Endothelial cell of umbilical vein (primary cell): ENCODE measurements at regions not wholly inside any gene's neighbourhood (a gene's known extent, or its start where the extent isn't known, plus 50 kb on each side); places are given as distances from the start of the nearest gene placed in this dataset.

Experiments
- BruUV-seq: library from RNA; stranded (reverse); fragments of 400-500 nt; replicated peaks from 2 replicates; lab custom pipeline; 2021; lab: Mats Ljungman, UMichigan
- CTCF ChIA-PET: fragments of 300-600, 350-600 bp; sonication (Branson Sonifier 250); formaldehyde crosslinking; loops from one replicate; lab custom pipeline; 2021; ENCODE audit warnings: antibody characterized with exemption, inconsistent platforms; lab: Charles Lee
- POLR2A ChIA-PET: fragments of 300-600, 350-600 bp; sonication (Branson Sonifier 250); formaldehyde crosslinking; loops from one replicate; lab custom pipeline; 2021; ENCODE audit warnings: antibody characterized with exemption, inconsistent platforms; lab: Charles Lee
- DNase-seq: peaks from one replicate; pipeline ENCODE4 v3.0.0-alpha.2; 2011; ENCODE audit warnings: low read depth, low spot score
- FAIRE-seq: peaks from 2 replicates; lab custom pipeline; 2011; peaks lifted over from hg19 to GRCh38; lab: Jason Lieb, UNC
- H2AFZ ChIP-seq: 2 replicates; pipeline ENCODE4 v1.6.0; 2012; ENCODE audit warnings: low read depth, low read length, control low read depth, inconsistent platforms
- H3K27ac ChIP-seq: 2 replicates; pipeline ENCODE4 v1.5.1; 2011; ENCODE audit warnings: low read depth, mild to moderate bottlenecking, control low read depth, low read length, moderate library complexity; ENCODE audit not compliant: insufficient read depth
- H3K27me3 ChIP-seq, 2 experiments: 2 replicates each; pipeline versions ENCODE4 v1.6.0 to v1.6.1; 2011; ENCODE audit warnings: low read length in 2 of 2, mixed read lengths in 1 of 2; ENCODE audit not compliant: control insufficient read depth in 2 of 2, insufficient read depth in 2 of 2
- H3K36me3 ChIP-seq, 2 experiments: 2 replicates in 1 of 2; 3 replicates in 1 of 2; pipeline ENCODE4 v1.5.1; 2011; ENCODE audit warnings: low read length in 2 of 2, mild to moderate bottlenecking in 1 of 2, moderate library complexity in 1 of 2; ENCODE audit not compliant: control insufficient read depth in 2 of 2, insufficient read depth in 2 of 2; ENCODE audit errors: extremely low read depth in 1 of 2
- H3K4me1 ChIP-seq: 3 replicates; pipeline ENCODE4 v1.5.1; 2011; ENCODE audit warnings: mild to moderate bottlenecking, low read length; ENCODE audit not compliant: control insufficient read depth, insufficient read depth; ENCODE audit errors: extremely low read depth
- H3K4me2 ChIP-seq: 2 replicates; pipeline ENCODE4 v1.6.1; 2011; ENCODE audit warnings: low read length, control low read depth, mixed read lengths; ENCODE audit not compliant: insufficient read depth
- H3K4me3 ChIP-seq, 3 experiments: fragments of 200-600 bp in 1 of 3; sonication (generic), shearing (Covaris generic) in 1 of 3; replicated peaks in 1 of 3; 2 replicates each; pipeline ENCODE4 v1.5.1; 2011 to 2016; ENCODE audit warnings: control low read depth in 3 of 3, low read length in 3 of 3, mild to moderate bottlenecking in 2 of 3, inconsistent platforms in 1 of 3, low read depth in 1 of 3, moderate library complexity in 1 of 3; ENCODE audit not compliant: insufficient read depth in 1 of 3
- H3K79me2 ChIP-seq: 2 replicates; pipeline ENCODE4 v1.6.0; 2012; ENCODE audit warnings: low read length, inconsistent platforms; ENCODE audit not compliant: control insufficient read depth, insufficient read depth
- H3K9ac ChIP-seq: replicated peaks from 2 replicates; pipeline ENCODE3; 2011; ENCODE audit warnings: low read length, control low read depth; ENCODE audit not compliant: insufficient read depth; ENCODE audit errors: extremely low read depth
- H3K9me1 ChIP-seq: replicated peaks from 3 replicates; pipeline ENCODE4 v1.6.0; 2011; ENCODE audit warnings: mild to moderate bottlenecking, low read length; ENCODE audit not compliant: control insufficient read depth, insufficient read depth; ENCODE audit errors: extremely low read depth
- H3K9me3 ChIP-seq: replicated peaks from 2 replicates; pipeline ENCODE4 v1.5.1; 2012; ENCODE audit warnings: low read length, inconsistent platforms; ENCODE audit not compliant: control insufficient read depth, insufficient read depth
- H4K20me1 ChIP-seq: replicated peaks from 2 replicates; pipeline ENCODE3; 2011; ENCODE audit warnings: mild to moderate bottlenecking, low read length; ENCODE audit not compliant: control insufficient read depth, insufficient read depth; ENCODE audit errors: extremely low read depth
- CTCF ChIP-seq, 2 donors: IDR thresholded peaks; 1 replicate in 1 of 2; 2 replicates in 1 of 2; pipeline ENCODE4 v1.5.1; 2011; ENCODE audit warnings: low read length in 2 of 2, mild to moderate bottlenecking in 2 of 2, moderate library complexity in 2 of 2, control low read depth in 1 of 2, inconsistent platforms in 1 of 2, low read depth in 1 of 2; ENCODE audit not compliant: insufficient read depth in 1 of 2; ENCODE audit errors: extremely low read depth in 1 of 2
- EZH2 ChIP-seq: IDR thresholded peaks from 2 replicates; pipeline ENCODE4 v1.6.1; 2012; ENCODE audit warnings: borderline replicate concordance, low read depth, mild to moderate bottlenecking, moderate library complexity, low read length, inconsistent platforms; ENCODE audit not compliant: severe bottlenecking
- FOS ChIP-seq: IDR thresholded peaks from 2 replicates; pipeline ENCODE4 v1.6.1; 2011; ENCODE audit warnings: mild to moderate bottlenecking, low read length, moderate library complexity, borderline replicate concordance; ENCODE audit not compliant: insufficient read depth
- GATA2 ChIP-seq: IDR thresholded peaks from 2 replicates; pipeline ENCODE4 v1.7.0; 2011; ENCODE audit warnings: low read depth, mild to moderate bottlenecking, moderate library complexity, mixed read lengths, low read length; ENCODE audit not compliant: insufficient read length, insufficient read depth
- JUN ChIP-seq: IDR thresholded peaks from 2 replicates; pipeline ENCODE4 v1.6.1; 2011; ENCODE audit warnings: borderline replicate concordance, low read depth; ENCODE audit not compliant: insufficient read length, insufficient read depth
- MAX ChIP-seq: IDR thresholded peaks from 2 replicates; pipeline ENCODE4 v1.6.1; 2011; ENCODE audit not compliant: insufficient read depth, insufficient read length
- MYC ChIP-seq: IDR thresholded peaks from one replicate; pipeline ENCODE4 v1.6.1; 2011; ENCODE audit warnings: mild to moderate bottlenecking, low read depth, low read length
- POLR2A ChIP-seq: IDR thresholded peaks from 2 replicates; pipeline ENCODE4 v1.6.1; 2012; ENCODE audit warnings: low read depth, mild to moderate bottlenecking, control low read depth, low read length
- POLR2AphosphoS5 ChIP-seq: IDR thresholded peaks from 2 replicates; pipeline ENCODE4 v1.6.1; 2012; ENCODE audit warnings: low read depth, mild to moderate bottlenecking, control low read depth, low read length, moderate library complexity; ENCODE audit not compliant: insufficient read depth
- dilution Hi-C: fragments of 300-500 bp; cut with MboI; formaldehyde crosslinking; loops from one replicate; pipeline ENCODE4 v1.15.0; 2019; ENCODE audit warnings: low sequenced_read_pairs; ENCODE audit not compliant: extremely low pct_ligation_motif_present
- intact Hi-C: fragments of 100-400 bp; cut with micrococcal nuclease; formaldehyde crosslinking; loops from one replicate; pipeline ENCODE4 v1.10.0; 2022

- Histone ChIP-seq H3K79me2 (no peaks in the 10 kb centered on the region), H2AFZ (no peak overlapping the region), H3K9me3 (no peaks in the 10 kb centered on the region), H3K4me3 (no peak overlapping the region), H3K9me1 (no peaks in the 10 kb centered on the region), H3K27ac (no peak overlapping the region), H3K4me1 (no peaks in the 10 kb centered on the region), H3K36me3 (no peaks in the 10 kb centered on the region), H3K4me2 (no peak overlapping the region), H3K27me3 (peaks cover 0 to 5% of the 10 kb centered on the region in 2 experiments), H3K9ac (no peak overlapping the region), H4K20me1 (no peaks in the 10 kb centered on the region)
- ChIA-PET POLR2A (no interaction called here), CTCF (interaction anchor here (0.8 kb wide), 1 partner anchor 17 kb away, joined by 3 read pairs; no protein-coding TSS in a partner anchor)
- no TSS peak for BruUV-seq
- FAIRE-seq (no peak), DNase-seq (no peak)
- dilution Hi-C loops = no loop called here
- TF ChIP-seq POLR2AphosphoS5 (no peak), CTCF (IDR thresholded peaks at IDR 0.05; ENCODE audit: extremely low read depth in 1 of 2, insufficient read depth in 1 of 2, low read depth in 1 of 2, low read length in 2 of 2) (no peak), GATA2 (no peak), EZH2 (no peak), MAX (no peak), JUN (no peak), MYC (no peak), FOS (no peak), POLR2A (no peak)
- intact Hi-C loops = no loop called here
Observed at GRCh38 chr15:29896062-29896461, 73.8 kb upstream of the TJP1 start.
